Stimulated activated CD4-positive, alpha-beta T cell treated with anti-CD3 and anti-CD28 coated beads, Interleukin-1b, Interleukin-23, amount 100 ng/mL, for 48 hours (primary cell): ENCODE measurements at regions not wholly inside any gene's neighbourhood (a gene's known extent, or its start where the extent isn't known, plus 50 kb on each side); places are given as distances from the start of the nearest gene placed in this dataset.
"Not testable (repeated sequence)": the region's sequence is repeated elsewhere in the genome, so short reads cannot be mapped to it uniquely, and the experiment has no call there.

Experiments
- DNase-seq: peaks from one replicate; pipeline ENCODE4 v3.0.0-alpha.2; 2020

- DNase-seq = no peak
These were observed 59.2 kb downstream of the C9orf50 start for GRCh38 chr9:129561594-129562281.

- no peak for DNase-seq
These were observed 60.0 kb downstream of the C9orf50 start for GRCh38 chr9:129560881-129561306.

- no peak for DNase-seq
These were observed 61.4 kb downstream of the C9orf50 start for GRCh38 chr9:129559506-129559881.

- no peak for DNase-seq
These were observed 62.1 kb downstream of the C9orf50 start for GRCh38 chr9:129558551-129559505.

GRCh38 chr9:129558063-129558550 lies 62.8 kb downstream of the C9orf50 start:
- no peak for DNase-seq

GRCh38 chr9:129557192-129558036 lies 63.5 kb downstream of the C9orf50 start:
- no peak for DNase-seq

- DNase-seq = no peak
These were observed 64.3 kb downstream of the C9orf50 start for GRCh38 chr9:129556491-129557191.

- no peak for DNase-seq
These were observed 65.2 kb downstream of the C9orf50 start for GRCh38 chr9:129555512-129556215.

- DNase-seq = no peak
These were observed 66.3 kb downstream of the C9orf50 start for GRCh38 chr9:129554649-129555048.

GRCh38 chr9:129553277-129553676 lies 67.6 kb downstream of the C9orf50 start:
- no peak for DNase-seq

GRCh38 chr9:129552064-129552463 lies 68.8 kb downstream of the C9orf50 start:
- DNase-seq = no peak

- no peak for DNase-seq
These were observed 69.4 kb downstream of the C9orf50 start for GRCh38 chr9:129551393-129551973.

GRCh38 chr9:129550977-129551376 lies 69.9 kb downstream of the C9orf50 start:
- DNase-seq = not testable (repeated sequence)

- no peak for DNase-seq
These were observed 70.6 kb downstream of the C9orf50 start for GRCh38 chr9:129550199-129550839.

- no peak for DNase-seq
These were observed 71.2 kb downstream of the C9orf50 start for GRCh38 chr9:129549684-129550083.

GRCh38 chr9:129549139-129549538 lies 71.8 kb downstream of the C9orf50 start:
- no peak for DNase-seq

- no peak for DNase-seq
These were observed 72.2 kb downstream of the C9orf50 start for GRCh38 chr9:129548571-129549135.

GRCh38 chr9:129547869-129548570 lies 72.9 kb downstream of the C9orf50 start:
- no peak for DNase-seq

GRCh38 chr9:129547063-129547462 lies 73.8 kb downstream of the C9orf50 start:
- DNase-seq = no peak

- not testable (repeated sequence) for DNase-seq
These were observed 75.0 kb downstream of the C9orf50 start for GRCh38 chr9:129545876-129546275.
